Keratinocyte (primary cell): ENCODE measurements at regions not wholly inside any gene's neighbourhood (a gene's known extent, or its start where the extent isn't known, plus 50 kb on each side); places are given as distances from the start of the nearest gene placed in this dataset.

Experiments
- DNase-seq: peaks from one replicate; pipeline ENCODE4 v3.0.0-alpha.2; 2011; ENCODE audit warnings: low read depth, missing footprints, low spot score
- FAIRE-seq: peaks from 2 replicates; lab custom pipeline; 2011; peaks lifted over from hg19 to GRCh38; lab: Jason Lieb, UNC
- H2AFZ ChIP-seq: 2 replicates; pipeline ENCODE4 v1.6.0; 2012; ENCODE audit warnings: low read length, control low read depth, inconsistent platforms; ENCODE audit not compliant: control insufficient read depth
- H3K27ac ChIP-seq: 2 replicates; pipeline ENCODE4 v1.5.1; 2011; ENCODE audit warnings: low read length; ENCODE audit not compliant: control insufficient read depth, insufficient read depth
- H3K27me3 ChIP-seq: 3 replicates; pipeline ENCODE4 v1.6.0; 2011; ENCODE audit warnings: low read length; ENCODE audit not compliant: control insufficient read depth, insufficient read depth; ENCODE audit errors: extremely low read depth
- H3K36me3 ChIP-seq, 2 experiments: 2 replicates in 1 of 2; 3 replicates in 1 of 2; pipeline ENCODE4 v1.5.1; 2011; ENCODE audit warnings: low read length in 2 of 2, mild to moderate bottlenecking in 1 of 2; ENCODE audit not compliant: control insufficient read depth in 2 of 2, insufficient read depth in 2 of 2; ENCODE audit errors: extremely low read depth in 1 of 2
- H3K4me1 ChIP-seq: 3 replicates; pipeline ENCODE4 v1.5.1; 2011; ENCODE audit warnings: low read length; ENCODE audit not compliant: control insufficient read depth, insufficient read depth; ENCODE audit errors: extremely low read depth
- H3K4me2 ChIP-seq: 3 replicates; pipeline ENCODE4 v1.6.0; 2011; ENCODE audit warnings: low read depth, low read length; ENCODE audit not compliant: control insufficient read depth, insufficient read depth; ENCODE audit errors: extremely low read depth
- H3K4me3 ChIP-seq, 3 experiments: fragments of 200-600 bp in 1 of 3; sonication (generic) in 1 of 3; 2 replicates in 2 of 3; 3 replicates in 1 of 3; pipeline ENCODE4 v1.5.1; 2011 to 2016; ENCODE audit warnings: low read length in 3 of 3, mild to moderate bottlenecking in 3 of 3, control low read depth in 2 of 3, inconsistent platforms in 1 of 3, low read depth in 1 of 3, mixed read lengths in 1 of 3, mixed run types in 1 of 3, moderate library complexity in 1 of 3; ENCODE audit not compliant: control insufficient read depth in 2 of 3, insufficient read depth in 2 of 3; ENCODE audit errors: extremely low read depth in 1 of 3
- H3K79me2 ChIP-seq: 2 replicates; pipeline ENCODE4 v1.6.0; 2012; ENCODE audit warnings: low read length; ENCODE audit not compliant: control insufficient read depth, insufficient read depth
- H3K9ac ChIP-seq: 3 replicates; pipeline ENCODE4 v1.6.0; 2011; ENCODE audit warnings: low read length; ENCODE audit not compliant: control insufficient read depth, insufficient read depth; ENCODE audit errors: extremely low read depth
- H3K9me1 ChIP-seq: 3 replicates; pipeline ENCODE4 v1.6.0; 2011; ENCODE audit warnings: low read length; ENCODE audit not compliant: control insufficient read depth, insufficient read depth; ENCODE audit errors: extremely low read depth
- H3K9me3 ChIP-seq: 2 replicates; pipeline ENCODE4 v1.5.1; 2012; ENCODE audit warnings: low read depth, low read length; ENCODE audit not compliant: control insufficient read depth
- H4K20me1 ChIP-seq: 3 replicates; pipeline ENCODE4 v1.6.0; 2011; ENCODE audit warnings: low read length; ENCODE audit not compliant: control insufficient read depth, insufficient read depth; ENCODE audit errors: extremely low read depth
- EZH2 ChIP-seq: IDR thresholded peaks from one replicate; pipeline ENCODE4 v1.6.1; 2012; ENCODE audit warnings: inconsistent platforms, mild to moderate bottlenecking, low read length, moderate library complexity
- dilution Hi-C: fragments of 300-500 bp; cut with MboI; formaldehyde crosslinking; loops from one replicate; pipeline ENCODE4 v1.7.0; 2020; ENCODE audit warnings: low sequenced_read_pairs; ENCODE audit not compliant: extremely low pct_ligation_motif_present
- TF ChIP-seq, protein P1 (sequence below), 3 experiments: IDR thresholded peaks in 1 of 3; conservative IDR thresholded peaks in 1 of 3; optimal IDR thresholded peaks in 1 of 3; 2 replicates in 2 of 3; 3 replicates in 1 of 3; pipeline versions ENCODE3 to v1.5.1; 2011; ENCODE audit warnings: low read length in 3 of 3, mild to moderate bottlenecking in 3 of 3, moderate library complexity in 2 of 3, control low read depth in 1 of 3, inconsistent platforms in 1 of 3; ENCODE audit not compliant: insufficient read depth in 2 of 3; ENCODE audit errors: extremely low read depth in 1 of 3

DNA sequence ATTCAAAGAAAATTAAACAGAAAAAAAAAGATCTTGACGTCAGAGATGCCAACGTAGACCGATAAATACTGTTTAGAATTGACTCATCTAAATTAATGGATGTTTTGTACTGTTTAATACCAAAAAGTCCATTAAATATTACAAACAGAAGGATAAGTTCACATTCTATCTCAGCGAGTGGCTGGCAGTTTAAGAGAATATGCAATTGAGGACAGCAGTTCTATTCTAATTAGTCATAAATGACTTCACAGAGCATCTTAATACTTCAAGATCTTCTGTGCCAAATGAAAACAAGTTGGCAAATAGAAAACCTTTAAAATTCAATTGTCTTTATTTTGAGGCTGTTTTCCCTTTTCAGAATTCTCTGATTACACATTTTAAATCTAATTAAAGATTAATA, 326.6 kb upstream of the NREP start:
- no peaks in the 10 kb centered on the region for H3K4me1 ChIP-seq
- no peaks in the 10 kb centered on the region for H3K36me3 ChIP-seq
- DNase-seq (no peak), FAIRE-seq (no peak)
- TF ChIP-seq, protein P1, sequence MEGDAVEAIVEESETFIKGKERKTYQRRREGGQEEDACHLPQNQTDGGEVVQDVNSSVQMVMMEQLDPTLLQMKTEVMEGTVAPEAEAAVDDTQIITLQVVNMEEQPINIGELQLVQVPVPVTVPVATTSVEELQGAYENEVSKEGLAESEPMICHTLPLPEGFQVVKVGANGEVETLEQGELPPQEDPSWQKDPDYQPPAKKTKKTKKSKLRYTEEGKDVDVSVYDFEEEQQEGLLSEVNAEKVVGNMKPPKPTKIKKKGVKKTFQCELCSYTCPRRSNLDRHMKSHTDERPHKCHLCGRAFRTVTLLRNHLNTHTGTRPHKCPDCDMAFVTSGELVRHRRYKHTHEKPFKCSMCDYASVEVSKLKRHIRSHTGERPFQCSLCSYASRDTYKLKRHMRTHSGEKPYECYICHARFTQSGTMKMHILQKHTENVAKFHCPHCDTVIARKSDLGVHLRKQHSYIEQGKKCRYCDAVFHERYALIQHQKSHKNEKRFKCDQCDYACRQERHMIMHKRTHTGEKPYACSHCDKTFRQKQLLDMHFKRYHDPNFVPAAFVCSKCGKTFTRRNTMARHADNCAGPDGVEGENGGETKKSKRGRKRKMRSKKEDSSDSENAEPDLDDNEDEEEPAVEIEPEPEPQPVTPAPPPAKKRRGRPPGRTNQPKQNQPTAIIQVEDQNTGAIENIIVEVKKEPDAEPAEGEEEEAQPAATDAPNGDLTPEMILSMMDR (optimal IDR thresholded peaks at IDR 0.05 in 1 of 3, IDR thresholded peaks at IDR 0.05 in 1 of 3, conservative IDR thresholded peaks at IDR 0.05 in 1 of 3; ENCODE audit: extremely low read depth in 1 of 3, insufficient read depth in 2 of 3, low read length in 3 of 3), result no peak
- TF ChIP-seq EZH2, result no peak
- no peaks in the 10 kb centered on the region for H3K9me3 ChIP-seq
- no peak overlapping the region for H3K4me2 ChIP-seq
- no peak overlapping the region for H3K27ac ChIP-seq
- dilution Hi-C loops, result no loop called here
- H3K9ac ChIP-seq, result no peak overlapping the region
- no peaks in the 10 kb centered on the region for H3K9me1 ChIP-seq
- H4K20me1 ChIP-seq, result no peaks in the 10 kb centered on the region
- no peaks in the 10 kb centered on the region for H3K79me2 ChIP-seq
- no peak overlapping the region for H2AFZ ChIP-seq
- no peaks in the 10 kb centered on the region for H3K27me3 ChIP-seq
- H3K4me3 ChIP-seq, result no peak overlapping the region

DNA sequence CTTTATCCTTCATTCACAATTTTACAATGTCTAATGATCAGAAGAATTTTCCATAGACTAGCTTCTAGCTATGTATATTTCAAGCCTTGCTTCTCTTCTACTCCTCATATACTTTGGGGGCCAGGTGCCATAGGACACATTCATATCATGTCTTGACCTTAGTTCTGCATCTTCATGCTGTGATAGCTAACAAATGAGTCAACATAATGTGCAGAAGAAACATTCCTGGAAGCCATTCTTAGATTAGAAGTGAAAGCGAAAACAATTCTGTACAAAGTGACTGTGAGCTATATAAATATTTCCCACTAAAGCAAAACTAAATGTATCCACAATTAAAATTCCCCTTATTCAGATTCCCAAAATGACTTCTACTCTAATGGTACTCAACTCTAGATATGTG, 320.2 kb upstream of the NREP start:
- Histone ChIP-seq H3K79me2 (no peaks in the 10 kb centered on the region), H3K27me3 (no peaks in the 10 kb centered on the region), H3K4me3 (no peak overlapping the region), H3K4me1 (no peaks in the 10 kb centered on the region), H3K9ac (no peak overlapping the region), H4K20me1 (no peaks in the 10 kb centered on the region), H2AFZ (no peak overlapping the region), H3K4me2 (no peak overlapping the region), H3K27ac (no peak overlapping the region), H3K9me3 (no peaks in the 10 kb centered on the region), H3K9me1 (no peaks in the 10 kb centered on the region), H3K36me3 (no peaks in the 10 kb centered on the region)
- no peak for TF ChIP-seq EZH2
- TF ChIP-seq, protein P1 (optimal IDR thresholded peaks at IDR 0.05 in 1 of 3, IDR thresholded peaks at IDR 0.05 in 1 of 3, conservative IDR thresholded peaks at IDR 0.05 in 1 of 3; ENCODE audit: extremely low read depth in 1 of 3, insufficient read depth in 2 of 3, low read length in 3 of 3), result no peak
- DNase-seq (no peak), FAIRE-seq (no peak)
- dilution Hi-C loops, result no loop called here
